Renal cortical epithelial cell (primary cell): ENCODE measurements at regions not wholly inside any gene's neighbourhood (a gene's known extent, or its start where the extent isn't known, plus 50 kb on each side); places are given as distances from the start of the nearest gene placed in this dataset.
"Not testable (repeated sequence)": the region's sequence is repeated elsewhere in the genome, so short reads cannot be mapped to it uniquely, and the experiment has no call there.

Experiments used
- DNase-seq: peaks from one replicate; pipeline ENCODE4 v3.0.0-alpha.2; 2011; ENCODE audit warnings: low read depth

DNA sequence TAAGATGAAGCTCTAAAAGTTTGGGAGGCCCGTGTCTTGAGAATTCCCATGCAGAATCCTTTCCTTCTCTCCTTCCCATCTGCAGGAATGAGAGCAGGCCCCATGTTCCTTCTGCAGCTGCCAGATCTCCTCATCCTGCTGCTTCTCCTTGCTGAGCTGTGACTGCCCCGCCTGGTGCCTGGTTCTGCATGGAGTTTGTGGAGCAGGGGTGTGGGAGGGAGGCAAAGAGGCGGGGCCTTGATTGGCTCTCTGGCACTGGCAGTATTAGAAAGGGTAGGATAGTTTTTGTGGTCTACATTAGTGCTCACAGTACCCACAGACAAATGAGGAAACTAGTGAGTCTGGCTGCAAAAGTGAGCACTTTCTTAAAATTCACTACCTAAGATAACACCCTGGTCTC is 91.1 kb upstream of the CLPB start:
- DNase-seq: no peak

DNA sequence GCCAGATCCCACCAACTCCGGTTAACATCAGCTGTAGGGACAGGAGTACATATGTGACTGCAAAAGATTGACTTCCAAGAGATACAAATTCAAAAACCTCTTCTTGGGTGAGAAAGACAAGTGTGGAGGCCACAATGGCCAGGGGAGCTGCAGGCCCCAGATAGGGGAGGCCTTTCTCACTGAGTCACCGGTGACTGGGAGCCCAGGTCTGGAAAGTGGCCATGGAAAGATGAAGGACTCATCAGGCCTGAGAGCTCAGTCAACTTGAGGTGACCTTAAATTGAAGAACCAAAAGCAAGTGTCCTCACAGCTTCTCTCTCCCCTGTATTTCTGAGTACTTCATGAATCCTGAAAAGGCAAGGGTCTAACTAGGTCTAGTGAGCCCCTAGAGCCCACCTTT is 90.4 kb upstream of the CLPB start:
- DNase-seq: no peak

DNA sequence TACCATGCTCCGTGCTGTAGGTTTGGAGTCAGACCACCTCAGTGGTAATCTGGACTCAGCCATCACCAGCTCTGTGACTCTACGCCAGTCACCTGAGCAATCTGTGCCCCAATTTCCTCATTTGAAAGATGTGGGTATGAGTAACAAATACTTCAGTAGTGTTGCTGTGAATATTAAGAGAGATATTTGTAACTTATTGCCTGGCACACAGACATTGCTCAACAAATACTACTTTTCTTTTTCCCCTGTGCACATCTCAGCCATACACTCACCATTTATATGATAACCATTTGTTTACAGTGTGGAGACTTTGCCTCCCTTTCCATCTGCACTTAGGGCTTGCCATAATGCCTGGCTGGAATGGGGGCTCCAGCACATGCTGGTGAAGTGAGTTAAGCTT is 89.7 kb upstream of the CLPB start:
- DNase-seq: no peak

DNA sequence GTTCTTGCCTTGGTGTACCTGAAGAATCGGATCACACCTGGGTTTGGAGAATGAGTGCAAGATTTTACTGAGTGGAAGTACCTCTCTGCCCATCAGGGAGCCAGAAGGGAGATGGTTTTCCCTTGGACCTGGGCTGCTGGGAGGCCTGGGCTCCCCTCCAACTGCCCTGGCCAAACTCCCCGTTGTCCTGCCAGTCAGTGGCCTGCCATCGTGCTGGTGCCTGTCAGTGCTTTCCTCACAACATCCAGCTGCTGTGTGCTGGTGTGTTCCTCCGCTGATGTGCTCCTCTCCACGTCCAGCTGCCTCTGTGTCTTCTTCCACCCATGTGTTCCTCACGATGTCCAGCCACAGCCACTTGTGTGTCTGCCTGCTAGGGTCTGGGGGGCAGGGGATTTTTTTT is 87.9 kb upstream of the CLPB start:
- DNase-seq: no peak

DNA sequence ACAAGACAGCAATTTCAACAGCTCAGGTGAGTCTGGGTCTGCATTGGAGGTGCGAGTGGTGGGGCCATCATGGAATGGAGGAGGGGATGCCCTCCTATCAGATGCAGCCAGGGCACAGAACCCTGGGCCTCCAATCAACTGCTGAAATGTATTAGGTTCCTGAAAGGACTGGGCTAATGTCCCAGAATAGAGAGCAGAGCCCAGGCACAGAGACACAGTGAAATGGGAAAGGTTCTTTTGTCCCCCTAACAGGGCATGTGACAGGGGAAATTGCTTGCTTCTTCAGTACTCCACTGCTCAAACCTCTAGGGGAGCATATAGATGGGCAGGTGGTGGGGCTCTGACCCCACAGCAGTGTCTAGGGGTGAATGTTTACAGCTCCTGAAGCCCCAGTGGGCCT is 87.3 kb upstream of the CLPB start:
- DNase-seq: no peak

DNA sequence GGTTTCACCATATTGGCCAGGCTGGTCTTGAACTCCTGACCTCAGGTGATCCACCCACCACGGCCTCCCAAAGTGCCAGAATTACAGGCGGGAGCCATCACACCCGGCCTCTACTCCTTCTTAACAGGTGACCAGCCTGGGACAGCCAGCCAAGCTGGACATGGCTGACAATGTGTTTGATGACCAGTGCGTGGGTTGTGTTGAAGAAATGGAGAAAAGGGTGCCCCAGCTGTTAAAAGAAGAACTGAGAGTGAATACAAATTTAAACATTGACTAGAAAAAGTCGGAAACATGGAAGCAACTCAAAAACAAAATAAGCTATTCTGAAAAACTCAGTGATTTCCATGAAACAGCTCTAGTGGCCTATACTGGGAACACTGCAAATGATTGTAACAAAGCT is 86.5 kb upstream of the CLPB start:
- no peak for DNase-seq

DNA sequence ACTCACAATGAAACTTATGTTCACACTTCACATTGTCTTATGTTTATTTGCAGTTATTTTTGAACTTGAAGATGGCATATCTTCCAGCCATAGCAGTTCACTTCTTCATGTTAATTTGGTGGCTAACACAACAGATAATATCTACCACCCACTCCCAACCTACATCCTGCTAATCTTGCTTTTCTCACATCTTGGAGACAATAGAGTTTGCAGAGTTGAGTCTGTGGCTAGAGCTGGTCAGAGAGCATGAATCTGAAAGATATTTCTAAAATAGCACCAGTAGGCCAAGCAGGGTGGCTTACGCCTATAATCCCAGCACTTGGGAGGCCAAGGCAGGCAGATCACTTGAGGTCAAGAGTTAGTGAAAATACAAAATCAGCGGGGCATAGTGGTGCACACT is 85.6 kb upstream of the CLPB start:
- DNase-seq: not testable (repeated sequence)

DNA sequence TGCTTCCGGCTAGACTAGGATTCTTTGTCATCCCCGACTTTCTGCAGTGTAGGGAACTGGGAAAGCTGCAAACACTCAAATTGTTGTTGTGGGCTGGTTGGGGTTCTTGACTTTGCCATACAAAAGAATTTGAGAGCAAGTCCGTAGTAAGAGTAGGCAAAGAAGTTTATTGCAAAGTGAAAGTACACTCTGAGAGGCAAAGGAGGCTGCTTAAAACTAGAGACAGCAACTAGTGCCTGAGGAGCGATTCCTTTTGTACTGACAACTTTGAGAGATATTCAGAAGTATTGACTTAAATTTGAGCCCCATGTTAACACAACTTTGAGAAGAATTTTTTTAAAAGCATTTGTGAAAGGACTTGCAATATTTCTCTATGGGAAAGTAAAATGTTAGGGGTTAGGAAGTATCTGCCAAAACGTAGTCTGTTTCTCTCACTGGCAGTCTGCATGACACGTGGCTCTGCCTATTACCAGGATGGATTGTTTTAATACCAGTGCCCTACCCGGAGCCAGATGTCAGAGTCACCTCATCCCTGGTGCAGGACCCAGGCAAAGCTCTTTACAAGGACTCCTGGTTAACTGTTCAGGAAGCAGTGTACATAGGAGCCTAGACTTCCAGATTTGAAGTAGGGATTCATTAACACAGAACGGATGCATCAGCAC is 85.0 kb upstream of the CLPB start:
- peak; percentile 11 for DNase-seq

DNA sequence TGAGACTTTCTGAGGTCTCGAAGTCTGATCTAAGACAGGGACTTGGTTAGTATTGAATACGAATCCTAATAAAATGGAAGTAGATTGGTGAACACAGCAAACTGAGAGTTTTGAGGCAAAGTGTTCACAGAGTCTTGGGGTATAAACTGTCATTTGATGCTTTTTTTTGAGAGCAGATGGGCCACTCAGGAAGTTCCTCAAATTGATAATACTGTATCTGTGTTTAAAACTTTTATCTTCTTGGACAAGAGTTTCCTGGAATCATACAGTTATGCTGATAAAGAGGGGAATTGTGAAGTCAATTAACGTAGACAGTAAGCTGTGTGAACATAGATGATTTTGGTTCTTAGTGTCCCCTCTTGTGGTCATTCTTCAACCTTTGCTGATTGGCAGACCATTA is 80.0 kb upstream of the CLPB start:
- no peak for DNase-seq

DNA sequence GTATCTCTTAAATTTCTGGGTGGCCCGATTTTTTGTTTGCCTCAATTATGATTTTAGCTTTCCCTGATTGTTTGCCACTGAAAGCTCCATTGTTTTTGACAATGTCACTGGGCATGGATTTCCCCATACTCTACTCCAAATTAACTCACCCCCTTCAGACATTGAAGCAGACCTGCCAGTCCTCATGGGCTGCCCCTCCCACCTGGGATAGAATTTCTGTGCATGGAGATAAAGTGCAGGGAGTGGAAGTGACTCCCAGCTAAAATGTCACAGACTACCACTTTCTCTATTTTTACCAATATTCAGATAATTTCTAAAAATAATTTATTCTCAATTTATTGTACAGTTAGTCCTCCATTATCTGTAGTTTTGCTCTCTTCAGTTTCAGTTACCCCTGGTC is 79.1 kb upstream of the CLPB start:
- DNase-seq: no peak

DNA sequence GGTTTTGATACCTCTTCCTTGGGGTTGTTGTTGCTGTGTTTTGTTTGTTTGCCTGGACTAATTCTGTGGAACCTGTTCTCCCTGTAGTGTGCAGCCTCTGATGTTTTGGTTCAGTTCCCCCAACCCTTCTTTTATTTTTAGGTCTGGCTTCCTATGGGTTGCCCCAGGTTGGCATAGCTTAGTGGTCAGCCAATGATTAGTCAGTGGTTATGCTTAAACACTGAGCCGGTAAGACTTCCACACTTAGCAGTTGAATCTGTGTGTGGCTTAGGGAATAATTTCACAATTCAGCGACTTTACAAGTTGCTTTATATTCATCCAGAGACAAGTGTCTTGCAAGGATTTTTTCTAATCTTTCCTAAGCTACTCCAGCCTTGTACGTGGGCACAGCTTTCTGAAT is 78.6 kb upstream of the CLPB start:
- DNase-seq: peak; percentile 60

DNA sequence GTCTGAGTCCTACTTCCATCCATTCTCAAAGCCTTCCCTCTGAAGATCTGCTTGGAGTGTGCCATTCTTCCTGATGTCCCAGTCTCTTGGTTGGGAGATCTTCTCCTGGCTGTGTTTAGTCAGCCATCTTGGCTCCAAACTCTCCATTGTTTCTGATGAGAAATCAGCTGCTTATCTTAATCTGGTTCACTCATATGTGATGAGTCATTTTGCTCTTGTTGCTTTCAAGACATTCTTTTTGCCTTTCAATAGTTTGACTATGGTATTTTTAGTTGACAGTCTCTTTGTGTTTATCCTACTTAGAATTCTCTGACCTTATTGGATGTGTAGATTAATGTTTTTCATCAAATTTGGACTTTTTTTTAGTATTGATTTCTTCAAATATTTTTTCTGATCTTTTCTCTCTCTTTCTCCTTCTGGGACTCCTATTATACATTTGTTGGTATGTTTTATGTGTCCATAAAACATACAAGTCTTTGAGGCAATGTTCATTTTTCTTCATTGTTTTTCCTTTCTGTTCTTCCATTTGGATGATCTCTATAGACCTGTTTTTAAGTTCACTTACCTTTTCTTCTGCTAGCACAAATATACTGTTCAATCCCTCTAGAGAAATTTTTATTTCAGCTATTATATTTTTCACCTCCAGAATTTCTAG is 77.2 kb upstream of the CLPB start:
- no peak for DNase-seq

DNA sequence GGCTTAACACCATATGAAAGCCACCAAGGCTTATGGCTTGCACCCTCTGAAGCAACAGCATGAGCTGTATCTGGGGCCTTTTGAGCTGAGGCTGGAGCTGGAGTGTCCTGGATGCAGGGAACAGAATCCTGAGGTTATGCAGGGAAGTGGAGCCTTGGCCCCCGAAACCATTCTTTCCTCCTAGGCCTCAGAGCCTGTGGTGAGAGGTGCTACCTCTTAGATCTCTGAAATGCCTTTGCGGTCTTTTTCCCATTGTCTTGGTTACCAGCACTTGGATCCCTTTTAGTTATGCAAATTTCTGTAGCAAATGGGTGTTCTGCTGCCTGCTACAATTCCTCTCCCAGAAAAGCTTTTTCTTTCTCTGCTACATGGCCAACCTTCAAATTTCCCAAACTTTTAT is 72.7 kb upstream of the CLPB start:
- DNase-seq: no peak

DNA sequence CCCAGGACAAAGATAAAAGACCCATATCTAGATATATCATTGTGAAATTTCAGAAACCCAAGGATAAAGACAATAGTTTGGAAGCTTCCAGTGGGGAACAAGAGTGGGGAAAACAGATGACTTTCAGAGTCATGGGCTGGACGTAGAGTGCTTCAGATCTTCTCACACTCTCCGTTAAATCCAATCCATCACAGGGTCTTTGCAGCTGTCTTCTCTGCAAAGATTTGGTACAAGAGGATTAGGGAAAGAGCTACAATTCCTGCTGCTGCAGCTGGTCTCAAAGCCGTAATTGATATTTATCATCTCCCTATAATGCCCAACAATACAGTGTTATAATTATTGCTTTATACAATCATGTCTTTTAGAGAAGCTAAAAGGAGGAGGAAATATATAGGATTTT is 63.4 kb upstream of the CLPB start:
- DNase-seq: no peak

DNA sequence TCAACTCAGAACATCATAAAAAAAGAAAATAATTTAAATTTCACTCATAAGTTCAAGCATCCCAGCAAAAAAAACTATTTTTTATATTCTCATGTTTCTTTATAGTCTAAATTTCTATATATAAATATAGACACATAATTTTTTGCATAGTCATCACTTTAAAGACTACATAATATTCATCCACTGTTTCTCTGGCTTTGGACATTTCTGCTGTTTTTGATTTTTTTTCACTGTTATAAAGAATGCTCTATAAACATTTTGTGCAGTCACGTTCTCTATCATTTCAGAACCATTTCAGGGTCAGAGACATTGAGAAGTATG is 59.7 kb upstream of the CLPB start:
- no peak for DNase-seq

DNA sequence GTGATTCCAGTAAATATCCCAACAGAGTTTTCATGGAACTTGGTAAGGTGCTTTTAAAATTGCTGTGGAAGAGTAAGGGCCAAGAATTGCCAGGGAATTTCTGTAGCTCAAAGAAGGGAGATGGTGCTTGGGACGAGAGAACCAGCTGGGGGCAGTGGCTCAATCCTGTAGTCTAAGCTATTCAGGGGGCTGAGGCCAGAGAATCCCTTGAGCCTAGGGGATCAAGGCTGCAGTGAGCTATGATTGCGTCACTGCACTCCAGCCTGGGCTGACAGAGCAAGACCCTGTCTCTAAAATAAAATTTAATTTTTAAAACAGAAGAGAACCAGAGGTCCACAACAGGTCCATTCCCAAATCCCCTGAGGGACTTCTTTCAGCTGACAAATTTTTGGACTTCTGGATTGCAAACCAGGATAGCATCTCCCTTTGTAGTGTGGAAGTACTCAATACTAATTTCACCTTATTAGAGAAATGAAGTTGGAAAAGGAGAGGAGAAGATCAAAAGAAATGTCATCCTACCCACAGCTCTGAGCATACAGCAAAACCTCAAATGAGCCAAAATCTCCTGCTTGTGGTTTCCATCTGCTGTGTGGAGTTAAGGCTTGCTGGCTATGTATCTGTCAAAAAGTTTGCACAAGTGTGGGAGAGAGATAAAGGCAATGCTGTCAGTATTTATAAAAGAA is 59.2 kb upstream of the CLPB start:
- no peak for DNase-seq

DNA sequence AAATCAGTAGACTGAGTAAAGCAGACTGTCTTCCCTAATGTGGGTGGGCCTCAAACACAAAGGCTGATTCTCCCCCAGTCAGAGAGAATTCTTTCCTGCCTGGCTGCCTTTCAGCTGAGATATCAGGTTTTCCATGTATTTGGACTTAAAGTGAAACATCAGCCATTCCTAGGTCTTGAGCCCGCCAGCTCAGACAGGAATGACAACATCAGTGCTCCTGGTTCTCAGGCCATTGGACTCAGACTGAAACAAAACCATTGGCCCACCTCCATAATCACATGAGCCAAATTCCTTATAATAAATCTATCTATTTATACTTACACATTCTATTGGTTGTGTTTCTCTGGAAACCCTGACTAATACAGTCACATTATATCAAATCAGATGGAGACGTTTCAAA is 56.7 kb upstream of the CLPB start:
- DNase-seq: no peak
